OCI-LY3 (cell line): ENCODE measurements at regions not wholly inside any gene's neighbourhood (a gene's known extent, or its start where the extent isn't known, plus 50 kb on each side); places are given as distances from the start of the nearest gene placed in this dataset.
"Not testable (repeated sequence)": the region's sequence is repeated elsewhere in the genome, so short reads cannot be mapped to it uniquely, and the experiment has no call there.

ENCODE experiments used
- CTCF ChIP-seq: fragments of 200-600, 300-600 bp; sonication (generic); IDR thresholded peaks from 2 replicates; pipeline ENCODE4 v1.5.1; 2014; ENCODE audit warnings: antibody characterized with exemption, low read length, low read depth
- EZH2phosphoT487 ChIP-seq: fragments of 200-600 bp; shearing (Covaris generic); IDR thresholded peaks from 2 replicates; pipeline ENCODE4 v1.6.1; 2018; ENCODE audit warnings: antibody characterized with exemption, mixed run types, low read depth

DNA sequence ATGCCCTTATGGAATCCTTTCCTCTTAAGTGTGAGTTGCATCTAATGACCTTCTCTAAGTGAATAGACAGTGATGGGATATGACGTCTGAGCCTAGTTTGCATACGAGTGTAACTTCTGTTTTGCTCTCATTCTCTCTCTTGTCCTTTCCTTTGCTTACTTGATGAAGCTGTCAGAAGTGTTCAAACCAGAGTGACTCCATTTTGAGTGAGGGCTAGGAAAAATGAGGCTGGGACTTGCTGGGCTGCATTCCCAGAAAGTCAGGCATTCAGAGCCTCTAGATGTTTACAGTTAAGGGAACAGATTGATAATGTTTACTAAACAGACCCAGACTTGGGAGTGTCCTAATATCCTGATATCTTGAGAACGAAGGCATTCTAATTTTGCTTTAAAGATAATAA is 311.2 kb upstream of the SOX4 start:
- TF ChIP-seq CTCF, EZH2phosphoT487: not testable (repeated sequence)
